ENCODE measurements at regions not wholly inside any gene's neighbourhood (a gene's known extent, or its start where the extent isn't known, plus 50 kb on each side); places are given as distances from the start of the nearest gene placed in this dataset.

GRCh38 chr3:187848401-187848800 lies 103.1 kb upstream of the BCL6 start:
- no peak for TF ChIP-seq CTCF (IDR thresholded peaks at IDR 0.05)
- no peak for TF ChIP-seq POLR2A (IDR thresholded peaks at IDR 0.05)

Data from thyroid gland (tissue), 4 donors.